ENCODE measurements at regions not wholly inside any gene's neighbourhood (a gene's known extent, or its start where the extent isn't known, plus 50 kb on each side); places are given as distances from the start of the nearest gene placed in this dataset.

DNA sequence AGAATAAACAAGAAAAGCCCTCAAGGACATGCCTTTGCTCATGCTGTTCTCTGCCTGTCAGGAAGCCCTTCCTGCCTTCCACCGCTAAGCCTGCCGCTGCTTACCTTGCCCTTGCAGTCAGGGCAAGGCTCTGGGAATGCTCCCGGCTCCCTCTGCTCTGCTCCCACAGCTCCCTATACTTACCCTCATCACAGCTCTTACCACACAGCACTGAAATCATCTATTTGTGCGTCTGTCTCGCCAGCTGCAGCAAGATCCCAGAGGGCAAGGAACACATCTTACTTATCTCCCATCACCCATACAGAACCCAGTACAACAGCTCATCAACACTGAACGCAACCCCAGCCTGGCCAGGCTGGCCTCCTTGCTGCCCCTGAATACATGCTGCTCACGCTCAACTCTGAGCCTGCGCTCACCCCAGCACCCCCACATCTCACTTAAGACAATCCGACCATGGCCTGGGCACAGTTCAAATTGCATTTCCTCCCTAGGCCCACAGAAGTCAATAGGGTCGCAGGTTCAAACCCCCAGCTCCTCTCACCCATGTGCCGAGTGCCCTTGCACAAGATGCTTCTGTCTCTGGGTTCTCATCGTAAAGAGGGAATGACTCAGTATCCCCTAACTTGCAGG lies 161.8 kb downstream of the IGLL1 start:
- no peak for TF ChIP-seq POLR2A (IDR thresholded peaks at IDR 0.05; ENCODE audit: low read length)
- TF ChIP-seq GATA1 (IDR thresholded peaks at IDR 0.05; ENCODE audit: low read depth, low read length): no peak
